Mucosa of descending colon (tissue), 3 donors: ENCODE measurements at regions not wholly inside any gene's neighbourhood (a gene's known extent, or its start where the extent isn't known, plus 50 kb on each side); places are given as distances from the start of the nearest gene placed in this dataset.

ENCODE experiments used
- ATAC-seq: fragments of 200-7000 bp; cut with Tn5 transposase; one replicate; pipeline ENCODE4 v1.9.1; 2020; ENCODE audit warnings: mild to moderate bottlenecking, moderate library complexity
- DNase-seq, 3 donors: peaks; one replicate each; pipeline ENCODE4 v3.0.0-alpha.2; 2020
- H3K36me3 ChIP-seq: fragments of 200-600 bp; one replicate; pipeline ENCODE4 v1.8.0; 2021; ENCODE audit warnings: low read depth, mild to moderate bottlenecking
- H3K4me1 ChIP-seq: fragments of 200-600 bp; one replicate; pipeline ENCODE4 v1.8.0; 2021; ENCODE audit warnings: low read depth, mild to moderate bottlenecking
- H3K4me3 ChIP-seq: fragments of 200-600 bp; one replicate; pipeline ENCODE4 v1.8.0; 2021; ENCODE audit warnings: mild to moderate bottlenecking
- H3K9me3 ChIP-seq: fragments of 200-600 bp; one replicate; pipeline ENCODE4 v1.8.0; 2021; ENCODE audit warnings: mild to moderate bottlenecking
- intact Hi-C, 2 donors: fragments of 100-400 bp; cut with DNase I in 1 of 2; cut with micrococcal nuclease in 1 of 2; formaldehyde crosslinking; loops; one replicate each; pipeline versions ENCODE4 v1.11.0 to v1.11.1; 2022; cut with DNase I, micrococcal nuclease
- TF ChIP-seq, protein P1 (sequence below): fragments of 200-600 bp; IDR thresholded peaks from one replicate; pipeline ENCODE4 v1.8.0; 2022; ENCODE audit warnings: antibody characterized with exemption, mild to moderate bottlenecking
- donor health status: DM: no; HTN: no; CAD: no; lungs with moderate emphysema.
- donor health status: DM: no; HTN: no; CAD: no.
- donor health status: DM: no; HTN: yes; CAD: no.

DNA sequence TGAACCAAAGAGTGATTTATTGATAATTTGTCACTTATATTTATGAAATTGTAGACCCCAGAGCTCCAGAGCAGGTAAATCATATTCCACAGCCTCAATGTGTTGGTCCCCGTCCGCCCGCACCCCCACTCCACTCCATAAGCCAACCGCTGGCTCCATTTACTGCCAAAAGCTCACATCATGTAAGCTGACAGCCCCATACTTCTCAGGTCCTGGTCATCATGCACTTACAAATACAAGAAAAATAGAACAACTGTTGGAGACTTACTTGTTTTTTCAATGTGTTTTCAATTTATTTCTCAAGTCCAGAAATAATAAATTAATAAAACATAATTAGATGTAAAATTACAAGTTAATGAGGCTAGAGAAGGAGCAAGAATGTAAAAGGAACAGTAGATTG lies 235.7 kb upstream of the HAND2 start:
- Histone ChIP-seq H3K4me3 (no peak overlapping the region), H3K4me1 (no peaks in the 10 kb centered on the region), H3K36me3 (no peaks in the 10 kb centered on the region), H3K9me3 (no peaks in the 10 kb centered on the region)
- ATAC-seq (no peak), DNase-seq (no peak)
- TF ChIP-seq, protein P1, sequence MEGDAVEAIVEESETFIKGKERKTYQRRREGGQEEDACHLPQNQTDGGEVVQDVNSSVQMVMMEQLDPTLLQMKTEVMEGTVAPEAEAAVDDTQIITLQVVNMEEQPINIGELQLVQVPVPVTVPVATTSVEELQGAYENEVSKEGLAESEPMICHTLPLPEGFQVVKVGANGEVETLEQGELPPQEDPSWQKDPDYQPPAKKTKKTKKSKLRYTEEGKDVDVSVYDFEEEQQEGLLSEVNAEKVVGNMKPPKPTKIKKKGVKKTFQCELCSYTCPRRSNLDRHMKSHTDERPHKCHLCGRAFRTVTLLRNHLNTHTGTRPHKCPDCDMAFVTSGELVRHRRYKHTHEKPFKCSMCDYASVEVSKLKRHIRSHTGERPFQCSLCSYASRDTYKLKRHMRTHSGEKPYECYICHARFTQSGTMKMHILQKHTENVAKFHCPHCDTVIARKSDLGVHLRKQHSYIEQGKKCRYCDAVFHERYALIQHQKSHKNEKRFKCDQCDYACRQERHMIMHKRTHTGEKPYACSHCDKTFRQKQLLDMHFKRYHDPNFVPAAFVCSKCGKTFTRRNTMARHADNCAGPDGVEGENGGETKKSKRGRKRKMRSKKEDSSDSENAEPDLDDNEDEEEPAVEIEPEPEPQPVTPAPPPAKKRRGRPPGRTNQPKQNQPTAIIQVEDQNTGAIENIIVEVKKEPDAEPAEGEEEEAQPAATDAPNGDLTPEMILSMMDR = no peak
- intact Hi-C loops = no loop called here

DNA sequence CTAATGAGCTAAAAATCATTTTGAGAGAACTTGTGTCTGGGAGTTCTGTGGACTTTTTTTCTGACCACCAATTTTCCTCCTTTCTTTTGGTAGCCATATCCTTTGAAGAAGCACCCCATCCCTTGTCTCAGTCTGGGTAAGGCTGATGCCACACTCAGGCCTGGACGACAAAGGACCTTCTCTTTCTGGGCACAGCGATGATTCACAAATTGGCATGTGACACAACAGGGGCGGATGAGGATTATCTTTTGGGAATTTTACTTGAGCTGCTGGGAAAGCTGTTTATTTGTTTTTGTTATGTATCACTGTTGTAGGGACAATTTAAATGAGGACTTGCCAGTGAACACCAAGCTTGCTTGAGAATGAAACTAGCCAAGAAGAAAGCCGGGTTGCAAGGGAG lies 233.4 kb upstream of the HAND2 start:
- Histone ChIP-seq H3K36me3 (no peaks in the 10 kb centered on the region), H3K4me3 (no peak overlapping the region), H3K9me3 (no peaks in the 10 kb centered on the region), H3K4me1 (no peaks in the 10 kb centered on the region)
- DNase-seq (no peak), ATAC-seq (no peak)
- TF ChIP-seq, protein P1 = no peak
- intact Hi-C loops = no loop called here

DNA sequence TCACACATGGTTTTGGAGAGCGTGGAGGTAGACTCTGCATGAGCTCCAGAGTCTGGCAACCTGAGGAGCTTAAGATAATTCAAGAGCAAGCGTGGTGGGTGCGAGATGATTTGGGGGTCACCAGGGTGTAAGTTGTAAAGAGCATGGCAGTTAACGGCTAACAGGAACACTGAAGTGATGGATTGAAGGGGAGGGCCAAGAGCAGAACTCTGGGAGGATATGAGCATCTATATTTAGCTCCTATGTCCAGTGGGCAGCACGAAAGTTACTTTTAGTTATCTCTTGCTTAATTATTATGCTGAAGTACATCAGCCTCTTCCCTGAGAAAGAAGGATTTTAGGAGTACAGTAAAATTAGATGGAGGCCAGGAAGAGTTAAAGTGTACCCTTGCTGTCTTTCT lies 231.9 kb upstream of the HAND2 start:
- H3K9me3 ChIP-seq = no peaks in the 10 kb centered on the region
- H3K36me3 ChIP-seq = no peaks in the 10 kb centered on the region
- TF ChIP-seq, protein P1 = no peak
- no peak for DNase-seq
- H3K4me3 ChIP-seq = no peak overlapping the region
- intact Hi-C loops = no loop called here
- no peaks in the 10 kb centered on the region for H3K4me1 ChIP-seq
- no peak for ATAC-seq

DNA sequence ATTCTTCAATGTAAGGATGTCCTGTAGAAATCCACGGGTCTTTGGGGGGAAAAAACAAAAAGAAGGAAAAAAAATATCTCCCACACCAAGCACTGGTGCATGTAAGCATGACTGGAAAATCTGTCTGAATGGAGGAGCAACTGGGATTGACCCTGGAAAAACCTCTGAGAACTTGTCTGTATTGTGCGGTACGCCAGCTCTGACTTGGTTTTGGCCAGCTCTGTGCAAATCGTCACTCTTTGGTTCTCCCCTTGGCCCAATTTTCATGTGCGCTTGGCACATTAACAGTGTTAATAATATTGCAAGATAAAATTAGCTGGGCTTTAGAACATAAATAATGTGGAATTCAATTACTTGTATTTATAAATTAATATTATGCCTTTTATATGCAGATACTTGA lies 231.2 kb upstream of the HAND2 start:
- no peak for DNase-seq
- ATAC-seq = no peak

DNA sequence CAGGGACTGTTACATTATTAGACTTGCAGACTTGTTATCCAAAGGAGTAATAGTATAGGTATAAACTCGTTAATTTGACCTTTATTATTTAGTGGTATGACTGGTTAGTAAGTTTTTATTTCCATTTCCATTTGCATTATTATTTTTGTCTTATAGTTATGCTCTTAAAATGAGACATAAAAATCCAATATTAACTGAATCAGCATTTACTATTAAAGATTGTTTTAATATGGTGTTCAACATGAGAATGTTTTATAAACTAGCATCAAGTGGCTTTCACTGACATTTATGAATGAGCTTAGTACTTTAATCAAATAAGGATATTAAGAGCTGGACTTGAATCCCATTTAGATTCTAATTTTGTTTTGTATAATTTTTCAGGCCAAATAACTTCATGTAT lies 228.1 kb upstream of the HAND2 start:
- Histone ChIP-seq H3K4me1 (no peaks in the 10 kb centered on the region), H3K36me3 (no peaks in the 10 kb centered on the region), H3K4me3 (no peak overlapping the region), H3K9me3 (no peaks in the 10 kb centered on the region)
- TF ChIP-seq, protein P1 = no peak
- intact Hi-C loops = no loop called here
- DNase-seq (no peak), ATAC-seq (no peak)

More for the DNA sequence above, 231.2 kb upstream of the HAND2 start:
- no peak overlapping the region for H3K4me3 ChIP-seq
- TF ChIP-seq, protein P1 = no peak
- intact Hi-C loops = no loop called here
- H3K36me3 ChIP-seq = no peaks in the 10 kb centered on the region
- H3K4me1 ChIP-seq = no peaks in the 10 kb centered on the region
- no peaks in the 10 kb centered on the region for H3K9me3 ChIP-seq

DNA sequence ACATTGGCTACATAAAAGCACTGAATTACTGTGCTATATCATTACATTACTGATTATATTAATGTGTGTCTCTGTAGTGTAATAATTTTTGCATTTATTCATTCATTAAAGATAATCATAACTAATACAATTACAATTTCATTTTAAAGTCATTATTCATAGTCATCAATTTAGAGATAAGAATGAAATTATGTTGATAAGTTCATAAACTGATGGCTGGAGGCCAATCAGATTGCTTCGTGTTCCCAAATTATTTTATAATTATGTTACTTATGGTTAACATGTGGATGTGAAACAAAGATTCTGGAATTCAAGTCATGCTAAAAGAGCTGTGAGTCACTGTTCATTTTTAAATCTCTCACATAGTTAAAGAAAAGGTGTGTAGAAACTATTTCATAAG lies 223.4 kb upstream of the HAND2 start:
- Histone ChIP-seq H3K4me3 (no peak overlapping the region), H3K9me3 (no peaks in the 10 kb centered on the region), H3K4me1 (no peaks in the 10 kb centered on the region), H3K36me3 (no peaks in the 10 kb centered on the region)
- intact Hi-C loops = no loop called here
- TF ChIP-seq, protein P1 = no peak
- ATAC-seq (no peak), DNase-seq (no peak)
